ENCODE measurements at regions not wholly inside any gene's neighbourhood (a gene's known extent, or its start where the extent isn't known, plus 50 kb on each side); places are given as distances from the start of the nearest gene placed in this dataset.

- DNase-seq (ENCODE audit: low spot score) = no peak
These were observed 169.7 kb upstream of the SATB2 start for GRCh38 chr2:199627417-199627816.

DNA sequence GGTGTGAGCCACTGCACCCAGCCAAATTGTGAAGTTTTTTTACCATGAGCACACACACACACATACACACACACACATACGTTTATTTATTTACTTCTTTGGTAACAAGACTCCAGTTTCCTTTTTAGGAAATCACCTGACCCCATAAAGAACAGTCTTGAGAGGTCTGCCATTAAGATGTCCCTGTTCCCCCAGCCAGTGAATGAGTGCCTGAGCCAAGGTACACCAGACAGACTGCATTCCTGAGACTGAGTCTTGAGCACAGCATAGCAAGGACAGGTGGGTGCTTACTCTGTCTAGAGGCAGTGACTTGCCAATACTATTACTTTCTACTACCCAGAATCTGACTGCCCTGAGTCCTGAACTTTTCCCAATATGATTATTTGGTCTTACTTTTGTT, 167.2 kb upstream of the SATB2 start:
- DNase-seq (ENCODE audit: low spot score) = no peak

DNA sequence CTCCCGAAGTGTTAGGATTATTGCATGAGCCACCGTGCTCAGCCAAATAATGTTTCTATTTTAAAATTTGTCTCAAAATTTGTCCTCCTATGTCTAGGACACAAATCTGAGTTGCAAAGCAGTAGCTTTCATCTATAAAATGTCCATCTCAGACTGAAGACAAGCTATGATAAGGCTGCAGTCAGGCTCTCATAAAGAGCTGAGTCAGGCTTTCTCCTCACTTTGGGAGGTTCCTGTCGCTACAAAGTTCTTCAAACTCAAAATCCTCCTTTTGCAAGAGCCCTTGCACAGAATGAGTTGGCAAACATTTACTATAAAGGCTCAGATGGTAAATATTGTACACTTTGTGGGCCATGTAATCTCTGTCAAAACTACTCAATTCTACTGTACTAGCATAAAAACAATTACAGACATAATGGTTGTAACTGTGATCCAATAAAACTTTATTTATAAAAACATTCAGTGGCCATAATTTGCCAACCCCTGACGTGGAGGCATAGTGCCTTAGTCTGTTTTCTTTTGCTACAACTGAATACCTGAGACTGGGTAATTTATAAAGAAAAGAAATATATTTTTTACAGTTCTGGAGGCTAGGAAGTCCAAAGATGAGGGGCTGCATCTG, 154.9 kb upstream of the SATB2 start:
- no peak for DNase-seq (ENCODE audit: low spot score)

DNA sequence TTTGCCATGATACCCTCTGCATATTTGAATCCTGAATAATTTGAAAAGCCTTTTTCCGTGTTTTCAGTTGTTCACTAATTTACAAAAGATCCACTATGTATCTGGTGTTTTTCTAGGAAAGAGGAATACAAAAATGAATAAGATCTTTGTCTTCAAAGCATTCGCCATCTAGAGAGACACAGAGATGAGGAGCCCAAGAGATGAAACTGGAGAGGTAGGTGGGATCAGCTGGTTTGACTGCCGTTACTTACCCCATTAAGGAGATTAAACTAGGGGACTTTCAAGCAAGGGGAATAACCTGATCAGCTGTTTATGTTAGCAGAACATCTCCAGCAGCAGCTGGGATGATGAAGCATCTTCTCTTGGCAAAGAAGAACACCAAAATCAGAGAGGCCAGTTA, 150.2 kb upstream of the SATB2 start:
- DNase-seq (ENCODE audit: low spot score) = no peak

- peak; percentile 23 for DNase-seq (ENCODE audit: low spot score)
These were observed 148.5 kb upstream of the SATB2 start for GRCh38 chr2:199606193-199606780.

- DNase-seq (ENCODE audit: low spot score) = no peak
These were observed 146.1 kb upstream of the SATB2 start for GRCh38 chr2:199603721-199604291.

GRCh38 chr2:199602896-199603717, 145.4 kb upstream of the SATB2 start:
- peak; percentile 85 for DNase-seq (ENCODE audit: low spot score)

DNA sequence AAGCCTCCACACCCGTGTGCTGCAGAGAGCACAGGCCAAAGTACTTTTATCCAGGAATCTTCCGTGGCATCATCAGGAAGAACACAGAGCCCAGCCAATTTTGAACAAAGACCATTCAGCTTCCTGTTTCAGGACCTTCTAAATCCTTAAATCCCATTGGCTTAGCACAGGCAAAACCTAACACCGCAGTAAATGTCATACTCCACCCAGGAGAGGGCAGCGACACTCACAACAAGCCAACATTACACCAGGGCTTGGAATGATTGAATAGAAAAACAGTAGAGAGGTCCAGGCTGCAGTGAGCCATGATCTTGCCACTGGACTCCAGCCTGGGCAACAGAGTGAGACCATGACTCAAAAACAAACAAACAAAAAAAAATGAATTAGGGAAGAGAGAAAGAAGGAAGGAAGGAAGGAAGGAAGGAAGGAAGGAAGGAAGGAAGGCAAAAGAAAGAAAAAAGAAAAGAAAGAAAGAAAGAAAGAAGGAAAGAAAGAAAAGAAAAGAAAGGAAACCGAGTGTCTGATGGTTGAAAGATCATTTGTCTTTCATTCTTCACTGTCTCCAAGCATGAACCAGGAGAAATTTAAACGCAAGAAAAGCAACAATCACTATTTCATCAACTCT, 144.6 kb upstream of the SATB2 start:
- peak; percentile 79 for DNase-seq (ENCODE audit: low spot score)

- peak; percentile 59 for DNase-seq (ENCODE audit: low spot score)
These were observed 138.8 kb upstream of the SATB2 start for GRCh38 chr2:199596549-199596948.

- DNase-seq (ENCODE audit: low spot score) = no peak
These were observed 136.7 kb upstream of the SATB2 start for GRCh38 chr2:199594443-199594842.

DNA sequence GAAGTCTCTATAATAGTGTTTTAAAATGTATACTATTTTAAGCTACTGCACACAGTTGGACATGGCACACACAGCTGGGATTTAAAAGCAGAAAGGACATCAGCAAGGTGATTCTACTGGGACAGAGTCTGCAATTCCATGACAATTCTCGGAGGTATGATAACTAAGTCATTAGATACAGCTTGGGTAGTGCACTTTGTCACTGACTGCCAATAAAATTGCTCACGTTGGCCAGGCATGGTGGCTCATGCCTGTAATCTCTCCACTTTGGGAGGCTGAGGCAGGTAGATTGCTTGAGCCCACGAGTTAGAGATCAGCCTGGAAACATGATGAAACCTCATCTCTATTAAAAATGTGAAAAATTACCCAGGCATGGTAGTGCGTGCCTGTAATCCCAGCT, 134.1 kb upstream of the SATB2 start:
- DNase-seq (ENCODE audit: low spot score) = no peak

GRCh38 chr2:199590321-199591203, 132.8 kb upstream of the SATB2 start:
- DNase-seq (ENCODE audit: low spot score) = no peak

DNA sequence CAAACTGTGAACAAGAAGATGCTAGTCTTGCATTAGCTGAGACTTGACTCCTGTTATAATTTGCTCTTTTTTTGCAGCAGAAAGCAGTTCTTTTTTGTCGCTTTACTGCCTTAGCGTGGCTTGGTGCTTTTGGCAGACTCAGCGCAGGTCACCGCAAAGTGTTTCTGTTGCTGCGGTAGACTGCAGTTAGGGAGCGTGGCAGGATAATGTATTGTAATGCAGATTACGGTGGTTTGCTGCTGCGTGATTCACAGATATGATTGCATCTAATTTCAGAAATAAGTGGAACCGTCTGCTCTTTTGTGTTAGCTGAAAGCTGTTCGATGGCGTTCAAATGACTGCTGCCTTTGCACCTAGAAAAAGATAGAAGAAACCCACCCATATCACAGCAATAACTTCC, 131.6 kb upstream of the SATB2 start:
- peak; percentile 18 for DNase-seq (ENCODE audit: low spot score)

DNA sequence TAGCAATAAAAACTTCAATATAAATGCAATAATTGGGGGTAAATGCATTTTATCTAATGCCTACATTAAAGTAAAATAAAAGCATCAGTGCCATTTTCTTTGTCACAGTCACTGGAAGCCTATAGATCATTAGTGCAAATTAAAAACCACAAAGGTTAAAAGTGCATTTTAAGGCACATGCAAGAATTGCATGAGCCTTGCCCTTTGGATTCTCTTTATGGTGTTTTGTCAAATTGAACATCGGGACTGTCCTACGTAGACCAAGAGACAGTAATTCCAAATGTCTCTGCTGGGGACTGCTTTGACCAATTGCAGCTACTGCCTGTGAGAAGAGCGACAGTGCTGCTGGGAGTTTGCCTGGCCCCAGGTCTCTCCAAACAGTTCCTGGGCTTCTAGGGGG, 130.3 kb upstream of the SATB2 start:
- no peak for DNase-seq (ENCODE audit: low spot score)

GRCh38 chr2:199586646-199587045, 128.9 kb upstream of the SATB2 start:
- DNase-seq (ENCODE audit: low spot score) = no peak

DNA sequence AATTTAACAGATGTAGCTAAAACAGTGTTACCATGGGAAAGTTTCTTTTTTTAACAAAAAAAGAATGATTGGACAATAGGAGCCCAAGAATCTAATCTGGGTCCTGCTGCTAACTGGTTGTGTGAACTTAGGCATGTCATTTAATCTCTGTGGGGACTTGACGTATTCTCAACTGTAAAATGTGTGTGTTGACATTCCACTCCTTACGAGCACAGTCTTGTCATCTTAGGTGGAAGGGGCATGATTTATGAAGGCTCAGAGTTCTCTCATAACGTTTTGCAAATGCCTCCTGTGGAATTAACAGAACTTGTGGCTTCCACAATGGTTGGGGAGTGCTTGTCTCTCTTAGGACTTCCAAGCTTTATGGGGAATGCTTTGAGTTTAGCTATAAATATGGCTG, 125.9 kb upstream of the SATB2 start:
- no peak for DNase-seq (ENCODE audit: low spot score)

- no peak for DNase-seq (ENCODE audit: low spot score)
These were observed 124.2 kb upstream of the SATB2 start for GRCh38 chr2:199581935-199582360.

- DNase-seq (ENCODE audit: low spot score) = no peak
These were observed 123.7 kb upstream of the SATB2 start for GRCh38 chr2:199581408-199581807.

DNA sequence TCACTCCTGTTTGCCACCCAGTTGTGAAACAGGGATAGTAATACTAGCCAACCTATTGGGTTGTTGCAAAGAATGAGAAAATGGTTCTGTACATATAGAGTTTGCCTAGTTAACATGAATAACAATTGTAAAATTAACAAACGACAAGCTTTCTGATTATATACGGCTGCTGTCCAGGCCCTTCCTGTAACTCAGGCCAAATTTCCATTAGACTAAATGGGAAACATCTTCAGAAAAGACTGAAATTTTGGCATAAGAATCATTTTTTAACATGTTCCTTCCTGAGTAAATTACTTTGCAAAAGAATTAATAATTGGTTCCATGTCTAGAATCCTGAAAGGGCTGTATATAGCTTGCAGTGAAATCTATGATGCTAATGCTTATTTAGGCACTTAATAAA, 117.7 kb upstream of the SATB2 start:
- DNase-seq (ENCODE audit: low spot score) = no peak

DNA sequence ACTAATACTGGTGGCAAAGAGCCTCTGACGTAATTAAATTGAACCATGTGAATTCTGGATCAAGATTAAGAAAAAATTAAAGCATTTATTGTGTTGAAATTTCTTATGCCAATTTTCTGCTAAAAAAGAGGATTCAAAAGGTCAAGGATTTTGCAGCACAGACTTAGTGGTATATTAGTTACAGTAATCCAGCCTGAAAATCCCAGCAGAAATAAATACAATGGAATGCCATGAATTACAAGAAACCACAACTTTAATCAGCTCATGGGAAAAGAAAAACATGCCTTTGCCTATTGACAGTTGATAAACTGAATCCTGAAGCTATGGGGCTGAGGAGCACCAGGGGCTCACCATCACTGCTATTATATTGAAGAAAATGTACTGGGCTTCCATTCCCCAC, 114.8 kb upstream of the SATB2 start:
- no peak for DNase-seq (ENCODE audit: low spot score)

- no peak for DNase-seq (ENCODE audit: low spot score)
These were observed 113.2 kb upstream of the SATB2 start for GRCh38 chr2:199570934-199571333.
